ENCODE measurements at regions not wholly inside any gene's neighbourhood (a gene's known extent, or its start where the extent isn't known, plus 50 kb on each side); places are given as distances from the start of the nearest gene placed in this dataset.

DNA sequence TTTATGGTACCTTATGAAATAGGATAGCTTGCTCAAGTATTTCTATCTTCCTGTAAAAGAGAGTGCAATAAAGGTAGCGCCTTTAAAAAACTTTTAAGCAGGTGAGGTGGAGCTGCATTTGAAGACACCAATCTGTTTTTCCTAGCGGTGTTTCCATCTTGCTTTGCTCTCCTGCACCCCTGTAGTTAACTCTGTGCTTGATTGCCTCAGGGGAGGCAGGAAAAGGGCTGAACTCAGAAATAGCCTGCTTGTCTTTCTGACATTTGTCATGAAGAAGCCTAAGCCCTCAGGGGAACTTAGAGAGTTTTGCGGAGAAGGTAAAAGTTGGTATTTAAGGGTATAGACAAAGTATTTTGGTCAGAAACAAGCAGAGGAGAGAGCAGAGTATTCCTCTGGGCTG, 63.0 kb upstream of the TPRG1 start:
- DNase-seq (ENCODE audit: low read depth, low spot score) = no peak

DNA sequence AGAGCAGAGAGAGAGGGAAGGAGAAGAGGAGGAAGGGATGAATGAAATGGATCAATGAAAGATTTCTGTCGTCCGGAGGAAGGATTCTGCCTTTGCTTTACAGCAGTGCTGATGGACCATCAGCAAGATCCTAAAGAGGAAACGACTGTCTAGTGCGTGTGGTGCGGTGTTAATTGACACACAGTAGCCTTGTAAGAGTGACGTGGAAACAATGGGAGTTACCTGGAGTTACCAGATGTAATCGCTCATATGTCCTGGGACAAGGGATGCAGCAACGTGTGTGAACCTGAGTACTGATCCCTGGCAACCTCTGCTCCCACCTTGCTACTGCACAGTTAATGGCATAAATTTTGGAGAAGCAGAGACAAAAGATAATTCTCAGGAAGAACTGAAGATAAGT, 62.6 kb upstream of the TPRG1 start:
- no peak for DNase-seq (ENCODE audit: low read depth, low spot score)

- DNase-seq (ENCODE audit: low read depth, low spot score) = no peak
Observed at GRCh38 chr3:189117087-189117486, 54.7 kb upstream of the TPRG1 start.

DNA sequence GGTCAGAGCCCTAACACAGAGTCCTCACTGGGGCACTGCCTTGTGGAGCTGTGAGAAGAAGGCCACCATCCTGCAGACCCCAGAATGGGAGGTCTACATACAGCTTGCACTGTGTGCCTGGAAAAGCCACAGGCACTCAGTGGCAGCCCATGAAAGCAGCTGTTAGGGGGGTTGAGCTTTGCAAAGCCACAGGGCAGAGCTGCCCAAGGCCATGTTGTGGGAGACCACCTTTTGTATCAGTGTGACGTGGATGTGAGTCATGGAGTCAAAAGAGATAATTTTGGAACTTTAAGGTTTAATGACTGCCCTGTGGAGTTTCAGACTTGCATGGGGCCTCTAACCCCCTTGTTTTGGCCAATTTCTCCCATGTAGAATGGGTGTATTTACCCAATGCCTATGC, 52.9 kb upstream of the TPRG1 start:
- DNase-seq (ENCODE audit: low read depth, low spot score) = no peak

- no peak for DNase-seq (ENCODE audit: low read depth, low spot score)
Observed at GRCh38 chr3:189119950-189120349, 51.8 kb upstream of the TPRG1 start.

DNA sequence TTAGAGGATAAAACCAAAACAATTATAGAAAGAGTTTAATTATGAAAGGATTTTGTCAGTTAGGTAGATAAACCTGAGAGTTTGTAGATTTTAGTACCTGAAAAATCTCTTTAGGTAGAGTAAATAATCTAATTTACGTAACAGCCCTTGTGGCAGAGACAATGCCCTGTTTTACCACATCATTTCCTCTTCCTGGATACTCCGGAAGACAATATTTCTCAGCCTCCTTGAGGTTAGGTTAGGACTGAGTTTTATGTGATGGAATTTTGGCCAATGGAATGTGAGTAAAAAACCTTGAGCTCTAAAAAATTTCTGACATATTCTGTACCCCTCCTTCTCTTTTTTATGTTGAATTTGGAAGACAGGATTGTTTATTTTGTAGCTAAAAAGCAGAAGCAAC, 50.7 kb upstream of the TPRG1 start:
- no peak for DNase-seq (ENCODE audit: low read depth, low spot score)

Data from pulmonary artery endothelial cell (primary cell).